ENCODE measurements at regions not wholly inside any gene's neighbourhood (a gene's known extent, or its start where the extent isn't known, plus 50 kb on each side); places are given as distances from the start of the nearest gene placed in this dataset.

- intact Hi-C loops (cut with DNase I): no loop called here
- no peak overlapping the region for H3K4me3 ChIP-seq
- no peak overlapping the region for H3K27ac ChIP-seq
- H3K9me3 ChIP-seq: no peaks in the 10 kb centered on the region
- TF ChIP-seq EP300 (IDR thresholded peaks at IDR 0.05) (no peak), POLR2A (IDR thresholded peaks at IDR 0.05) (no peak)
- TF ChIP-seq, protein P1, sequence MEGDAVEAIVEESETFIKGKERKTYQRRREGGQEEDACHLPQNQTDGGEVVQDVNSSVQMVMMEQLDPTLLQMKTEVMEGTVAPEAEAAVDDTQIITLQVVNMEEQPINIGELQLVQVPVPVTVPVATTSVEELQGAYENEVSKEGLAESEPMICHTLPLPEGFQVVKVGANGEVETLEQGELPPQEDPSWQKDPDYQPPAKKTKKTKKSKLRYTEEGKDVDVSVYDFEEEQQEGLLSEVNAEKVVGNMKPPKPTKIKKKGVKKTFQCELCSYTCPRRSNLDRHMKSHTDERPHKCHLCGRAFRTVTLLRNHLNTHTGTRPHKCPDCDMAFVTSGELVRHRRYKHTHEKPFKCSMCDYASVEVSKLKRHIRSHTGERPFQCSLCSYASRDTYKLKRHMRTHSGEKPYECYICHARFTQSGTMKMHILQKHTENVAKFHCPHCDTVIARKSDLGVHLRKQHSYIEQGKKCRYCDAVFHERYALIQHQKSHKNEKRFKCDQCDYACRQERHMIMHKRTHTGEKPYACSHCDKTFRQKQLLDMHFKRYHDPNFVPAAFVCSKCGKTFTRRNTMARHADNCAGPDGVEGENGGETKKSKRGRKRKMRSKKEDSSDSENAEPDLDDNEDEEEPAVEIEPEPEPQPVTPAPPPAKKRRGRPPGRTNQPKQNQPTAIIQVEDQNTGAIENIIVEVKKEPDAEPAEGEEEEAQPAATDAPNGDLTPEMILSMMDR (IDR thresholded peaks at IDR 0.05): no peak
- H3K4me1 ChIP-seq (ENCODE audit: insufficient read depth): no peaks in the 10 kb centered on the region
- H3K27me3 ChIP-seq: no peaks in the 10 kb centered on the region
- no peak for DNase-seq
- 41 to 55% (median 51%) methylated on average over 3 of the region's 3 CpGs for WGBS, 3 donors
- no peaks in the 10 kb centered on the region for H3K36me3 ChIP-seq
Observed at GRCh38 chr4:57291911-57292310, 181.7 kb upstream of the IGFBP7 start.

DNA sequence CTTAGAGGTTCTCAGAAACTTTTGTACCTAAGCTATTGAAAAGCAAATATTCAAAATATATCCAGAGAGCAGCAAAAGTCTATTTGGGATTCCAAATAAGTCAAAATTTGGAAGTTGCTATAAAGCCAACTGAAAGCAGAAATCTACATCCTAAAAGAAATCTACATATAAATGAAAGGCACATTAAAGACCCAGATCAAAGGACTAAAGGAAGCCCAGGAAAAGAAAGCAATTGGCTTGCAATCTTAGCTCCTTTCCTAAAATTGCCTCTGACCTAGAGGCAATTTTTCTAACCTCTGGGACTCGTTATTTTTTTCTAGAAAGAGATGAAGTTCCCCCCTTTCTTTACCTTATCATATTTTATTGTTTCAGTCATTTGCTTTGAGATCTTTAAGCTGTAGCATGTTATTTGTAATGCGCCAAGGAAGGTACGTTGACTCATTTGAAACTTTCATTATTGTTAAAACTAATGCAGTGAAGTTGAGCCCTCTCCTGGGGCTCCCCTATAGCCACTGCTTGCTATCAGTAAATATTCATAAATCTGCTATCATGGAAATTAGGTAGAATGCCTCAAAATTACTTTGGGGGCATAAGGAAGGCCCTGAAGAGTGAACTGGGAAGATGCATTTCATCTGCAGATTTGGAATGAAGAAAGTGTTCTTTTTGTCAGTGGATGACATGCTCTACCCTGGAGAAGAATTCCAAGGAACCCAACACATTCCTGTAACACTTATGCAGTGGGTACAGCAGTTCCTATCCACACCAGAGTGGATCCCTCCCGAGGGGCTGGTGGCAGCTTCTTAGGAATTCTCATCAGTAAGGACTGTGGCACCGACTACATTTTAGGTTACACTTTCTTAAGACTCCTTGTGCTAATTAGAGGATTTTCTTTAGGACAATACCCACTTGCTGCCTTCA, 177.8 kb upstream of the IGFBP7 start:
- intact Hi-C loops (cut with DNase I): no loop called here
- Histone ChIP-seq H3K4me1 (ENCODE audit: insufficient read depth) (no peaks in the 10 kb centered on the region), H3K9me3 (no peaks in the 10 kb centered on the region), H3K36me3 (no peaks in the 10 kb centered on the region), H3K4me3 (no peak overlapping the region), H3K27ac (no peak overlapping the region), H3K27me3 (no peaks in the 10 kb centered on the region)
- no peak for TF ChIP-seq POLR2A (IDR thresholded peaks at IDR 0.05)
- WGBS, 3 donors: 64 to 70% (median 66%) methylated on average over 5 of the region's 5 CpGs
- no peak for DNase-seq

DNA sequence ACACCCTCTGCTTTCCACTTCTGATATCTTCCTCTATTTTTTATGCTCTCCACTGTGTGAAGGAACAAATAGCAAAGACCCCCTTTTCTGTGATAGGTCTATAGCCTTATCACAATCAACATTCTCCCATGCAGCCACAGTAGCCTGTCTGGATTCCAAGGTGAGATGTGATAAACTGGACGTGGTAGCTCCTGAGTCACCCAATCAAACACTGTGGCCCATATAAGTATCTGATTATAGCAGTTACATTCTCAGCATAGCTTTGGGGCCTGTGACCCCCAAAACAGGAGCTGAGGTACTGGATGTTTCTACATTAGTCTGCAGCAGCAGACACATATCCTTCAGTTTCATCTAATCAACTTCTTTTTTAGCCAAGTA, 172.7 kb upstream of the IGFBP7 start:
- Histone ChIP-seq H3K27me3 (no peaks in the 10 kb centered on the region), H3K4me3 (no peak overlapping the region), H3K4me1 (ENCODE audit: insufficient read depth) (no peaks in the 10 kb centered on the region), H3K36me3 (no peaks in the 10 kb centered on the region), H3K27ac (no peak overlapping the region), H3K9me3 (no peaks in the 10 kb centered on the region)
- intact Hi-C loops (cut with DNase I): no loop called here
- no peak for TF ChIP-seq EP300 (IDR thresholded peaks at IDR 0.05)
- TF ChIP-seq, protein P1 (IDR thresholded peaks at IDR 0.05): no peak
- TF ChIP-seq POLR2A (IDR thresholded peaks at IDR 0.05): no peak
- DNase-seq: no peak
- 65 to 83% (median 71%) methylated on average over 1 of the region's 1 CpG for WGBS, 3 donors

GRCh38 chr4:57280481-57280880, 170.3 kb upstream of the IGFBP7 start:
- no peak overlapping the region for H3K4me3 ChIP-seq
- TF ChIP-seq EP300 (IDR thresholded peaks at IDR 0.05): no peak
- TF ChIP-seq POLR2A (IDR thresholded peaks at IDR 0.05): no peak
- TF ChIP-seq, protein P1 (IDR thresholded peaks at IDR 0.05): no peak
- H3K27me3 ChIP-seq: no peaks in the 10 kb centered on the region
- H3K27ac ChIP-seq: no peak overlapping the region
- intact Hi-C loops (cut with DNase I): no loop called here
- H3K4me1 ChIP-seq (ENCODE audit: insufficient read depth): no peaks in the 10 kb centered on the region
- no peak for DNase-seq
- no peaks in the 10 kb centered on the region for H3K36me3 ChIP-seq
- H3K9me3 ChIP-seq: no peaks in the 10 kb centered on the region
- 59 to 82% (median 78%) methylated on average over 2 of the region's 2 CpGs for WGBS, 3 donors

DNA sequence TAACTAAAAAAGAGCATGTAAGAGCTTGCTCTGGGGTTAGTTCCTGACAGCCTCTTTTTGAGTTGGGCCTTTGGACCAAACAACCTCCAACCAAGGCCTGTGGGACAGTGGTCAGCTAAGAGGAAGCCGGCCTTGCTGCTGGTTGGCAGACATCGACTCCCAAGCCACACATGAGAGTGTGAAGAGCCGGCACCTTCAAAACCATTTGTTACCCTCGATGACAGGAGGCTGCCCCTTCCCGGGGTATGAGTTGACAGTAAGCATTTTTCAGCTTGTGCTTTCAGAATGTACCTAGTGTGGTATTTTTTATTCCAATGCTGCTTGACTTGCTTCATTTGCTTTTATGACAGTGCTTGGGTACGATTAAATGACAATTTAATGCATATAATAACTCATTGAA, 168.6 kb upstream of the IGFBP7 start:
- H3K9me3 ChIP-seq: no peaks in the 10 kb centered on the region
- intact Hi-C loops (cut with DNase I): no loop called here
- TF ChIP-seq EP300 (IDR thresholded peaks at IDR 0.05) (no peak), POLR2A (IDR thresholded peaks at IDR 0.05) (no peak)
- TF ChIP-seq, protein P1 (IDR thresholded peaks at IDR 0.05): no peak
- H3K4me3 ChIP-seq: no peak overlapping the region
- H3K36me3 ChIP-seq: no peaks in the 10 kb centered on the region
- no peaks in the 10 kb centered on the region for H3K4me1 ChIP-seq (ENCODE audit: insufficient read depth)
- H3K27me3 ChIP-seq: no peaks in the 10 kb centered on the region
- H3K27ac ChIP-seq: no peak overlapping the region
- no peak for DNase-seq
- WGBS, 3 donors: 59 to 72% (median 61%) methylated on average over 6 of the region's 6 CpGs
